Tibial artery (tissue), 4 donors: ENCODE measurements at regions not wholly inside any gene's neighbourhood (a gene's known extent, or its start where the extent isn't known, plus 50 kb on each side); places are given as distances from the start of the nearest gene placed in this dataset.

Experiments
- DNase-seq, 2 donors: peaks; one replicate each; pipeline ENCODE4 v3.0.0-alpha.2; 2019
- H3K27ac ChIP-seq, 2 donors: fragments of 200-600 bp; sonication (generic) in 1 of 2; 1 replicate in 1 of 2; 2 replicates in 1 of 2; pipeline ENCODE4 v1.5.1; 2018 to 2019; ENCODE audit warnings: mild to moderate bottlenecking in 1 of 2
- H3K27me3 ChIP-seq, 2 donors: fragments of 200-600 bp; sonication (generic) in 1 of 2; one replicate each; pipeline versions ENCODE4 v1.5.1 to v1.6.0; 2016 to 2019
- H3K36me3 ChIP-seq, 3 donors: fragments of 200-600 bp; sonication (generic) in 2 of 3; one replicate each; pipeline ENCODE4 v1.5.1; 2016 to 2019; ENCODE audit warnings: mild to moderate bottlenecking in 2 of 3
- H3K4me1 ChIP-seq, 4 donors: fragments of 200-600 bp; sonication (generic) in 2 of 4; 1 replicate in 3 of 4; 2 replicates in 1 of 4; pipeline ENCODE4 v1.5.1; 2016 to 2019
- H3K4me3 ChIP-seq, 2 donors: fragments of 200-600 bp; sonication (generic) in 1 of 2; 1 replicate in 1 of 2; 2 replicates in 1 of 2; pipeline ENCODE4 v1.5.1; 2018 to 2019; ENCODE audit warnings: mild to moderate bottlenecking in 2 of 2
- H3K9me3 ChIP-seq, 3 donors: fragments of 200-600 bp; sonication (generic) in 1 of 3; one replicate each; pipeline ENCODE4 v1.5.1; 2016 to 2019
- CTCF ChIP-seq, 2 experiments: fragments of 200-600 bp in 1 of 2; fragments of 450-650 bp in 1 of 2; IDR thresholded peaks; one replicate each; pipeline ENCODE4 v1.5.1; 2017 to 2019; ENCODE audit warnings: antibody characterized with exemption in 2 of 2, mild to moderate bottlenecking in 1 of 2, moderate library complexity in 1 of 2
- intact Hi-C: fragments of 100-400 bp; cut with DNase I; formaldehyde crosslinking; loops from one replicate; pipeline ENCODE4 v1.15.0; 2023; ENCODE audit warnings: low total_unique reads

- Histone ChIP-seq H3K36me3 (no peaks in the 10 kb centered on the region), H3K4me3 (no peak overlapping the region), H3K9me3 (no peaks in the 10 kb centered on the region), H3K27ac (no peak overlapping the region), H3K27me3 (no peaks in the 10 kb centered on the region), H3K4me1 (no peaks in the 10 kb centered on the region)
- TF ChIP-seq CTCF (IDR thresholded peaks at IDR 0.05), result no peak
- intact Hi-C loops, result no loop called here
- no peak for DNase-seq
Measured at GRCh38 chr4:153844144-153844543, 55.3 kb upstream of the SFRP2 start.
